NB4 (cell line): ENCODE measurements at regions not wholly inside any gene's neighbourhood (a gene's known extent, or its start where the extent isn't known, plus 50 kb on each side); places are given as distances from the start of the nearest gene placed in this dataset.

Source experiments
- DNase-seq: peaks from one replicate; pipeline ENCODE4 v3.0.0; 2010; ENCODE audit warnings: low read depth
- H3K4me3 ChIP-seq: one replicate; pipeline ENCODE4 v1.5.1; 2011; ENCODE audit warnings: mild to moderate bottlenecking, low read depth, low read length, moderate library complexity
- MYC ChIP-seq: IDR thresholded peaks from 2 replicates; pipeline ENCODE4 v1.6.1; 2011; ENCODE audit warnings: low read depth, low read length
- POLR2A ChIP-seq: IDR thresholded peaks from 2 replicates; pipeline ENCODE4 v1.6.1; 2011; ENCODE audit warnings: mild to moderate bottlenecking; ENCODE audit not compliant: insufficient read length; ENCODE audit errors: extremely low read depth
- TF ChIP-seq, protein P1 (sequence below): IDR thresholded peaks from one replicate; pipeline ENCODE4 v1.5.1; 2012; ENCODE audit warnings: low read depth, low read length
- TF ChIP-seq, protein P2 (sequence below): IDR thresholded peaks from 2 replicates; pipeline ENCODE4 v1.6.1; 2011; ENCODE audit warnings: low read depth, low read length

DNA sequence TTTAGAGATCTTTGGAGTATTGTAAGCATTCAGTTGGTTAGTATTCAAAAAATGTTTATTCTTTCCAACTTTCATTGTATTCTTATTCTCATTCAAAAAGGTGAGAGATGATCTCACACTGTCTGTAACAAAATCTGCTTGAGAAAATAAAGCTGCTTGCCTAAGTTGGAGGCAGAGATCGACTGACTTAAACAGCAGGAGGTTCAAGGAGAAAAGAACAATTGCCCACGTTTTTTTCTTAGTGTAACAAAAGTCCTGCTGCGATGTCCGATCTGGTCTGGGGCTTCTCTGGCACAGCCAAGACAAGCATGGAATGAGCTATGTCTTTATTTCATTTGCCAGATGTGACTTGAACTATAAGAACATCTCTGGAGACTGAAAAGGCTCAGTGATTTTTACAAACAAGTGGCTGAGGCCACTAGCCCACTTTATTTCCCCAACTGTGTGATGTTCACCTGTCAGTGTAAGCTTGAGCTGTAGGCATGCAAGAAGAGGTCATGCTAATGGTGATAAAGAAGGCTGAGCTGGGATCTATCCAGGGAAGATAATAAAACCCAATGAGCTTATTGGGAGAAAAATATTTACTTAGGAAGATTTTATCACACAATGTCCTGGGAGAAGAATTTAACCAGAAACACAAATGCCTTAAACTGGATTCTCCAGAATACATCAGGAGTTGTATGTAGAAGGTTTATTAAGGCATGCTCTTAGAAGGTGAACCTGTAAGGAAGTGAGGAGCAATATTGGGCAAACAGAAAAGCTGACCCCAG, 580.1 kb upstream of the BTBD3 start:
- no peak overlapping the region for H3K4me3 ChIP-seq
- DNase-seq: no peak
- TF ChIP-seq, protein P1, sequence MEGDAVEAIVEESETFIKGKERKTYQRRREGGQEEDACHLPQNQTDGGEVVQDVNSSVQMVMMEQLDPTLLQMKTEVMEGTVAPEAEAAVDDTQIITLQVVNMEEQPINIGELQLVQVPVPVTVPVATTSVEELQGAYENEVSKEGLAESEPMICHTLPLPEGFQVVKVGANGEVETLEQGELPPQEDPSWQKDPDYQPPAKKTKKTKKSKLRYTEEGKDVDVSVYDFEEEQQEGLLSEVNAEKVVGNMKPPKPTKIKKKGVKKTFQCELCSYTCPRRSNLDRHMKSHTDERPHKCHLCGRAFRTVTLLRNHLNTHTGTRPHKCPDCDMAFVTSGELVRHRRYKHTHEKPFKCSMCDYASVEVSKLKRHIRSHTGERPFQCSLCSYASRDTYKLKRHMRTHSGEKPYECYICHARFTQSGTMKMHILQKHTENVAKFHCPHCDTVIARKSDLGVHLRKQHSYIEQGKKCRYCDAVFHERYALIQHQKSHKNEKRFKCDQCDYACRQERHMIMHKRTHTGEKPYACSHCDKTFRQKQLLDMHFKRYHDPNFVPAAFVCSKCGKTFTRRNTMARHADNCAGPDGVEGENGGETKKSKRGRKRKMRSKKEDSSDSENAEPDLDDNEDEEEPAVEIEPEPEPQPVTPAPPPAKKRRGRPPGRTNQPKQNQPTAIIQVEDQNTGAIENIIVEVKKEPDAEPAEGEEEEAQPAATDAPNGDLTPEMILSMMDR: no peak
- TF ChIP-seq MYC: no peak
- TF ChIP-seq, protein P2, sequence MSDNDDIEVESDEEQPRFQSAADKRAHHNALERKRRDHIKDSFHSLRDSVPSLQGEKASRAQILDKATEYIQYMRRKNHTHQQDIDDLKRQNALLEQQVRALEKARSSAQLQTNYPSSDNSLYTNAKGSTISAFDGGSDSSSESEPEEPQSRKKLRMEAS: no peak
- no peak for TF ChIP-seq POLR2A

DNA sequence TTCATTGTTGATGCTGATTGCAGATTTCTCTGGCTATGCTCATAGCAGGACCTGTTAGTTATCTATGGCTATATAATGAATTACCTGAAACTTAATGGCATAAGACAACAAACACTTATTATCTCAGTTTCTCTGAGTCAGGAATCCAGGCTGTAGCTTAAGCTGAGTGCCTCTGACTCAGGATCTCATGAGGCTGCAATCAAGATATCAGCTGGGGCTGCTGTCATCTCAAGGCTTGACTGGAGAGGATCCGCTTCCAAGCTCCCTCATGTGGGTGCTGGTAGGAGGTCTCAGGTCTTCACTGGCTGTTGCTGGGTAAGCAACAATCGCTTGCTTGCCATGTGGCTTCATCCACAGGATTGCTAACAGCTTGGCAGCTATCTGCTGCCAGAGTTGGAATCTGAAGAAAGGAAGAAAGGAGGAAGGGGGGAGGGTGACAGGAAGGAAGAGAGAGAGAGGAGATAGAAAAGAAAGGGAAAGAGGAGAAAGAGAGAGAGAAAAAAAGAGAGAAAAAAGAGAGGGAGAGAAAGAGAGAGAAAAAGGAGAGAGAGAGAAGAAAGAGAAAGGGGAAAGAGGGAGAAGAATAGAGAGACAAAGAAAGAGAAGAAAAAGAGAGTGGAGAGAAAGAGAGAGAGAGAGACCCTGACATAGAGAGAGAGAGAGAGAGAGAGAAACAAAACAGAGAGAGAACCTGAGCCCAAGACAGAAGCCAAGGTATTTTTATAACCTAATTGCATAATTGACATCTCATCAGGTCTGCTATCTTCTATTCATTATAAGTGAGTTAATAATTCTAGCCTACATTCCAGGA, 579.0 kb upstream of the BTBD3 start:
- DNase-seq: no peak
- no peak overlapping the region for H3K4me3 ChIP-seq
- TF ChIP-seq, protein P2: no peak
- TF ChIP-seq MYC (no peak), POLR2A (no peak)
- TF ChIP-seq, protein P1: no peak

DNA sequence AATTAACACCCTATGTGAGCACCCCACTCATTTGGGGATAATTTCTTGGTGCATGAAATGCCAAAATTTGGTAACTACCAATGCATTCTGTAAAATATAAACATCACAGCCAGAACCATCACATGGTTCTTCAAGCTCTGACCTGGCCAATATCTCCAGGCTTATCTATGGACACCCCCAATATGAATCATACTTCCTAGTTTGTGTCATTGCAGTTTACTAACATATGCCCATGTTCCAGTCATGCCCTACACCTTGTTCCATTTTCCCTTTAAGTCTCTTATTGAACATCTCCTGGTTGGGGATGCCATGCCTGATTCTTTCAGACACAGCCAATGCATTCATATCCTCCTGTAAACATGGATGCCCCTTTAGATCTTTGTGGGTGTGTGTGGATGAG, 572.8 kb upstream of the BTBD3 start:
- no peak for DNase-seq
- no peak for TF ChIP-seq MYC
- TF ChIP-seq POLR2A: no peak
- TF ChIP-seq, protein P2: no peak
- TF ChIP-seq, protein P1: no peak
- H3K4me3 ChIP-seq: no peak overlapping the region

DNA sequence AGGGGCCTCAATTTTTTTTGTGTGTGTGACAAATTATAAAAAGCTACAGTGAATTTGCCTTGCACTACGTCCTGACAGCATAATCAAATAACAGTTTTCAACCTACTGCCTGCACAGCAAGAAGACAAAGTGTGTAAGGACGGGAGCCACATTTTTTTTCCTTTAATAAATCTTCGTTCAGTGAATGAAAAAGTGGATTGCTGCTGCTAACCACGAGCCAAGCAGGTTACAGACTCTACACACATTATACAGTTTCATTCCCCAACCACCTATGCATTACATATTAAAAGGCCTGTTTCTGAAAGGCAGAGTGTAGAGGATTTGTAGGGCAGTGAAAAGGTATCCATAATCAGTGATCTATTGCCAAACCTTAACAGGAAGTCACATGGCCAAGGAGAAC, 570.0 kb upstream of the BTBD3 start:
- DNase-seq: no peak
- H3K4me3 ChIP-seq: no peak overlapping the region
- TF ChIP-seq MYC (no peak), POLR2A (no peak)
- TF ChIP-seq, protein P2: no peak
- TF ChIP-seq, protein P1: no peak

DNA sequence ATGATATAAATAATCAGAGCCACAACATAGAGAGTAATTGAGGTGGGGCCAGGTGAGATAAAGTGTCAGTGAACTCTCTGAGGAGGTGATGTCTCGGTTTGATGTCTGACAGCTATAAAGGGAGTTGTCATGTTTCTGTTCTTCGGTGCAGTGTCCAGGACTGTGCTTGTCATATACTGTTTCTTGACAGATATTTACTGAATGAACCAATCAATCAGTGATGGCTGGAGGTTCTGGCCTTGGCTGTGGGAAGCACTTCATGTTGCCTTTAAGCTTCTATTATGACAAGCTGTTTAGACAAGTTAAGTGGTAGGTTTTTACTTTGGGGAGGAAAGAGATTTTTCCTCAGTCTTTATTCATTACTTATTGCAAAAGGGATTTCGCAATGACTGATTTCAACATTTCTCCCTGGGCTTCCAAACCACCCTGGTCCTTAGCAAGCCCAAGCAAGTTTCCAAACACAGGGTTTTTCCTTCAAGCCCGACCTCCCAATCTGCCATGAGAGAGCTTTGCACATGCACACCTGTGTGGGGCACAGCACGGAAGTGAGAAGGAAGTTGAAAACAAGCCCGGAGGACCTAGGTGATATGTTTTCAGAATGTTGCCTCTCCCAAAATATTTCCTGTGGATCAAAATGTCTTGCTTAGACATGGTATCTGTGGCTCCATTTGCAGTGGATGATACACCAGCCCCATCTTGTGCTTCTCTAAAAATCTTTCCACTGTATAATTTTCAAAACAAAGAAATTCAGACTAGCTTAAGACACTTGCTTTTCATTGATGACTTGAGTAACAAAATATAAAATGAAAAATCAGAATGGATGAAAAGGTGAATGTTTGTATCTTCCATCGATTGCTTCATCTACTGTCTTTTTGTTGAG, 567.3 kb upstream of the BTBD3 start:
- peak; percentile 66 for DNase-seq
- TF ChIP-seq POLR2A (no peak), MYC (no peak)
- no peak overlapping the region for H3K4me3 ChIP-seq

DNA sequence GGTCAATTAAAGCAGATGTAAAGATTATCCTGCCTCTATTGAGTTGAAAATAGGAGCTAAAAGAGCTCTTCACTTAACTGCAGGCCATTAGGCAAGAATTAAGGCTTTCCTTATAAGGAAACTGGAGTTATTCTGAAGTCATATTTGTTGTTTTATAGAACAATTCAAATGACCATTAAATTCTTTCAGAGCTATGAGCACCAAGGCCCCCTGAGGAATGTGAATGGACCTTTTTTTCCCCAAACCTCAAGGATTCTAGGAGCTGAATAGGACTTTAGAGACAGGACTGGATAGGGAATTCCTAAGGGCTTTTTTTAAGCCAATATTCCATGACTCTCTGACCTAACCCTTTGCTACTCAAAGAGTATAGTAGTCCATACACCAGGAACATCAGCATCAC, 565.7 kb upstream of the BTBD3 start:
- TF ChIP-seq, protein P1: no peak
- no peak for TF ChIP-seq POLR2A

More for the DNA sequence above, 565.7 kb upstream of the BTBD3 start:
- DNase-seq: no peak
- no peak overlapping the region for H3K4me3 ChIP-seq
